ENCODE measurements at regions not wholly inside any gene's neighbourhood (a gene's known extent, or its start where the extent isn't known, plus 50 kb on each side); places are given as distances from the start of the nearest gene placed in this dataset.

DNA sequence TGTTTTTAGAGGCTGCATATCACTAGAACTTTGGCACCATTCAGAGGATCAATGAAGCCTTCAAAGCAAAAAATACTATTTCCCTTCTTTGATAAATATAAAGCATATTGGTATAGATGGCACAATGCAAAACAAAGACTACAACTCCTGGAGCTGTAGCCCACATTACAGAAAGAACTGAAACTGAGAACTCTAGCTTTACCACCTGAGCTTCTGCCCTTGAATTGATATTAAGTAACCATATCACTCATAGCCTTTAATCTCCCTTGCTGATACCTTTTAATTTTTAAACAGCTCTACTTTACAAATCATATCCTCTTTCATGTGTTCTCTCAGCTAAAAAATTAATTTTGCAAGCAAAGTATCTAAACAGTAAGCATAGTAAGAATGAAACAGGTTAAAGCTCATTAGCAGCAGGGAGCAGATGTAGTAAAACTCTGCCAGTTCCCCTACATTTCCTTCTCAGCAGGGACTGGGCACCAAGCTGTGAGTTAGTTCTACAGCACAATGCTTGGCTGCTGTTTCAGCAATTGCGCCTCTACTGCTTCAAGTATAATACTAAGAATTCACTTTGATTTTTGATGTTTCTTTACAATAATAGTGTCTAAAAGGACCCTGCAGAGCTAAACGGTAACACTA, 97.9 kb upstream of the NANOGP8 start:
- TF ChIP-seq POLR2A (IDR thresholded peaks at IDR 0.05): no peak
- no peak for TF ChIP-seq EP300 (IDR thresholded peaks at IDR 0.05)
- TF ChIP-seq, protein P1, sequence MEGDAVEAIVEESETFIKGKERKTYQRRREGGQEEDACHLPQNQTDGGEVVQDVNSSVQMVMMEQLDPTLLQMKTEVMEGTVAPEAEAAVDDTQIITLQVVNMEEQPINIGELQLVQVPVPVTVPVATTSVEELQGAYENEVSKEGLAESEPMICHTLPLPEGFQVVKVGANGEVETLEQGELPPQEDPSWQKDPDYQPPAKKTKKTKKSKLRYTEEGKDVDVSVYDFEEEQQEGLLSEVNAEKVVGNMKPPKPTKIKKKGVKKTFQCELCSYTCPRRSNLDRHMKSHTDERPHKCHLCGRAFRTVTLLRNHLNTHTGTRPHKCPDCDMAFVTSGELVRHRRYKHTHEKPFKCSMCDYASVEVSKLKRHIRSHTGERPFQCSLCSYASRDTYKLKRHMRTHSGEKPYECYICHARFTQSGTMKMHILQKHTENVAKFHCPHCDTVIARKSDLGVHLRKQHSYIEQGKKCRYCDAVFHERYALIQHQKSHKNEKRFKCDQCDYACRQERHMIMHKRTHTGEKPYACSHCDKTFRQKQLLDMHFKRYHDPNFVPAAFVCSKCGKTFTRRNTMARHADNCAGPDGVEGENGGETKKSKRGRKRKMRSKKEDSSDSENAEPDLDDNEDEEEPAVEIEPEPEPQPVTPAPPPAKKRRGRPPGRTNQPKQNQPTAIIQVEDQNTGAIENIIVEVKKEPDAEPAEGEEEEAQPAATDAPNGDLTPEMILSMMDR (IDR thresholded peaks at IDR 0.05): no peak

Measured in ovary (tissue), 3 donors.